ENCODE measurements at regions not wholly inside any gene's neighbourhood (a gene's known extent, or its start where the extent isn't known, plus 50 kb on each side); places are given as distances from the start of the nearest gene placed in this dataset.

- Histone ChIP-seq H3K9ac (ENCODE audit: low read length) (no peak overlapping the region), H3K4me2 (ENCODE audit: low read length) (no peak overlapping the region), H3F3A (ENCODE audit: insufficient read depth, low read length, poor library complexity, severe bottlenecking) (no peaks in the 10 kb centered on the region), H3K9me2 (ENCODE audit: insufficient read depth, low read length) (no peaks in the 10 kb centered on the region), H3K27me3 (ENCODE audit: insufficient read depth, low read depth, low read length) (no peaks in the 10 kb centered on the region), H3K4me3 (ENCODE audit: low read length) (no peak overlapping the region), H3K9me3 (ENCODE audit: low read length) (no peaks in the 10 kb centered on the region), H4K20me1 (ENCODE audit: insufficient read depth) (no peaks in the 10 kb centered on the region), H3K36me3 (ENCODE audit: insufficient read depth, low read length) (no peaks in the 10 kb centered on the region), H3K79me2 (replicated peaks; ENCODE audit: insufficient read depth, low read length) (no peaks in the 10 kb centered on the region), H3K27ac (ENCODE audit: low read length) (no peak overlapping the region), H2AFZ (ENCODE audit: low read depth, low read length) (no peak overlapping the region)
- TF ChIP-seq MXI1 (conservative IDR thresholded peaks at IDR 0.05; ENCODE audit: poor library complexity, severe bottlenecking) (no peak), SMC3 (conservative IDR thresholded peaks at IDR 0.05; ENCODE audit: poor library complexity) (no peak), EZH2 (IDR thresholded peaks at IDR 0.05; ENCODE audit: borderline replicate concordance, insufficient read depth, low read length, poor library complexity, severe bottlenecking) (no peak), CTCF (IDR thresholded peaks at IDR 0.05; ENCODE audit: poor library complexity, severe bottlenecking) (no peak), POLR2AphosphoS5 (IDR thresholded peaks at IDR 0.05) (no peak), RAD21 (conservative IDR thresholded peaks at IDR 0.05) (no peak), REST (IDR thresholded peaks at IDR 0.05; ENCODE audit: borderline replicate concordance) (no peak), EP300 (conservative IDR thresholded peaks at IDR 0.05; ENCODE audit: poor library complexity, severe bottlenecking) (no peak), TAF1 (IDR thresholded peaks at IDR 0.05; ENCODE audit: low read depth) (no peak)
These were observed 382.2 kb upstream of the CADM1 start for GRCh38 chr11:115886422-115886733.

GRCh38 chr11:115885535-115886421 lies 381.6 kb upstream of the CADM1 start:
- H3K27me3 ChIP-seq (ENCODE audit: insufficient read depth, low read depth, low read length): no peaks in the 10 kb centered on the region
- no peaks in the 10 kb centered on the region for H3K36me3 ChIP-seq (ENCODE audit: insufficient read depth, low read length)
- no peak overlapping the region for H2AFZ ChIP-seq (ENCODE audit: low read depth, low read length)
- no peaks in the 10 kb centered on the region for H3F3A ChIP-seq (ENCODE audit: insufficient read depth, low read length, poor library complexity, severe bottlenecking)
- no peaks in the 10 kb centered on the region for H3K79me2 ChIP-seq (replicated peaks; ENCODE audit: insufficient read depth, low read length)
- H3K9ac ChIP-seq (ENCODE audit: low read length): no peak overlapping the region
- no peak overlapping the region for H3K27ac ChIP-seq (ENCODE audit: low read length)
- no peak overlapping the region for H3K4me3 ChIP-seq (ENCODE audit: low read length)
- H4K20me1 ChIP-seq (ENCODE audit: insufficient read depth): no peaks in the 10 kb centered on the region
- H3K9me2 ChIP-seq (ENCODE audit: insufficient read depth, low read length): no peaks in the 10 kb centered on the region
- H3K9me3 ChIP-seq (ENCODE audit: low read length): no peaks in the 10 kb centered on the region
- H3K4me2 ChIP-seq (ENCODE audit: low read length): no peak overlapping the region
- TF ChIP-seq POLR2AphosphoS5 (IDR thresholded peaks at IDR 0.05) (no peak), MXI1 (conservative IDR thresholded peaks at IDR 0.05; ENCODE audit: poor library complexity, severe bottlenecking) (no peak)

Data from neural cell (in vitro differentiated cells).